ENCODE measurements at regions not wholly inside any gene's neighbourhood (a gene's known extent, or its start where the extent isn't known, plus 50 kb on each side); places are given as distances from the start of the nearest gene placed in this dataset.

DNA sequence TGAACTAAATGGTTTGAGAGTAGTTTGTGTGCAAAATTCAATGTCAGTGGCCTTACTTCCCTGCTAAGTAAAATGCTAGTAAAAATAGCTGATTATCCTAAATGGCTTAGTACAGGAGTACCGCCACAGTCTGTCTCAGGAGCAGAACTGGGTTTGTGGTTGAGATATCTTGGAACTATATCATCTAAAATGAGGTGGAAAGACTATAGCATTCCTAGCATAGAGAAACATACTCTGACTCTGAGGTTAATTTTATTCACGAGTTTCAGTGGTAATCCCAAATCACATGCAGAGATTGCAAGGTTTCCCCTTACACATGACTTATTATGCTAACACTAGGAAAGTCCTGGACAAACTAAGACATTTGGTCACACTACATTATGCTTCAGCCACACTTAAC, 70.4 kb downstream of the OR13H1 start:
- ChIA-PET CTCF (no interaction called here), RAD21 (ENCODE audit: low non-redundant PET in 1 of 2, low total read pairs in 2 of 2, uncharacterized antibody in 2 of 2, unreplicated experiment in 2 of 2) (no interaction called here), POLR2A (no interaction called here)
- Histone ChIP-seq H3K4me1 (ENCODE audit: control insufficient read depth in 1 of 2, insufficient read depth in 2 of 2, low read length in 2 of 2) (no peaks in the 10 kb centered on the region), H3K4me2 (ENCODE audit: low read length) (no peak overlapping the region), H2AFZ (ENCODE audit: low read depth, low read length, poor library complexity, severe bottlenecking) (no peak overlapping the region), H3K9me2 (ENCODE audit: insufficient read depth) (no peaks in the 10 kb centered on the region), H3K27ac (ENCODE audit: low read depth, low read length) (no peak overlapping the region), H3K27me3 (ENCODE audit: insufficient read depth, low read length) (no peaks in the 10 kb centered on the region), H3K36me3 (ENCODE audit: control insufficient read depth in 1 of 2, insufficient read depth in 2 of 2, low read length in 2 of 2) (no peaks in the 10 kb centered on the region), H4K20me1 (ENCODE audit: insufficient read depth) (no peaks in the 10 kb centered on the region), H3K4me3 (replicated peaks in 1 of 2; ENCODE audit: low read depth in 1 of 2, low read length in 2 of 2) (no peak overlapping the region), H3K79me2 (ENCODE audit: insufficient read depth, low read length) (no peaks in the 10 kb centered on the region), H3K9me3 (ENCODE audit: control insufficient read depth in 1 of 2, insufficient read depth in 1 of 2, low read depth in 1 of 2, low read length in 2 of 2) (no peaks in the 10 kb centered on the region), H3K9ac (ENCODE audit: low read length) (no peak overlapping the region)
- ATAC-seq (no peak), DNase-seq (ENCODE audit: low read depth, low spot score) (no peak)
- TF ChIP-seq TCF7L2 (IDR thresholded peaks at IDR 0.05; ENCODE audit: borderline replicate concordance, extremely low read depth, insufficient read depth, insufficient read length) (no peak), YY1 (IDR thresholded peaks at IDR 0.05; ENCODE audit: extremely low read depth, insufficient replicate concordance, low read depth, low read length) (no peak), CEBPB (IDR thresholded peaks at IDR 0.05; ENCODE audit: low read depth) (no peak)
- TF ChIP-seq, protein P1, sequence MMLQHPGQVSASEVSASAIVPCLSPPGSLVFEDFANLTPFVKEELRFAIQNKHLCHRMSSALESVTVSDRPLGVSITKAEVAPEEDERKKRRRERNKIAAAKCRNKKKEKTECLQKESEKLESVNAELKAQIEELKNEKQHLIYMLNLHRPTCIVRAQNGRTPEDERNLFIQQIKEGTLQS (IDR thresholded peaks at IDR 0.05): no peak
- no TSS peak for BruUV-seq (replicated peaks)
- intact Hi-C loops (cut with micrococcal nuclease): no loop called here

DNA sequence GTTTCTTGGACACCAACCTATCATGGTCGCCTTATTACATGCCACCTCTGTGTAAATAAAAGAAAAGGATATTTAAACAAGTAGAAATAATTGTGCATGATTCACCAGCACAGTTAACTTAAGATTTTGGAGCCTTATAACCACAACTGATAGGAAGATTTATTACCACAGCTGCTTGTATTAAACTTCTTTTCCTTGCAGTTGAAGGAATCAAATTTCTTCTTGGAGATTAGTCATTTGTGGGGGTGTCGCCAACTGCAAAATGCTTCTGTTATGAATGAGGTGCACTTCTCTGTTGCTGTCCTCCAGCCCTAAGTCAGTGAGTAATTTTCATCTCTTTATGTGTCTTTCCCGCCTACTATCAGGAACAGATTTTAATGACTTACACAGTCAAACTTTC, 73.3 kb downstream of the OR13H1 start:
- H3K9me3 ChIP-seq (ENCODE audit: control insufficient read depth in 1 of 2, insufficient read depth in 1 of 2, low read depth in 1 of 2, low read length in 2 of 2): no peaks in the 10 kb centered on the region
- H3K4me2 ChIP-seq (ENCODE audit: low read length): 0 out of 2 replicates have a peak overlapping the region, but pooled peaks have one; percentile 14
- ATAC-seq (no peak), DNase-seq (ENCODE audit: low read depth, low spot score) (no peak)
- TF ChIP-seq, protein P2, sequence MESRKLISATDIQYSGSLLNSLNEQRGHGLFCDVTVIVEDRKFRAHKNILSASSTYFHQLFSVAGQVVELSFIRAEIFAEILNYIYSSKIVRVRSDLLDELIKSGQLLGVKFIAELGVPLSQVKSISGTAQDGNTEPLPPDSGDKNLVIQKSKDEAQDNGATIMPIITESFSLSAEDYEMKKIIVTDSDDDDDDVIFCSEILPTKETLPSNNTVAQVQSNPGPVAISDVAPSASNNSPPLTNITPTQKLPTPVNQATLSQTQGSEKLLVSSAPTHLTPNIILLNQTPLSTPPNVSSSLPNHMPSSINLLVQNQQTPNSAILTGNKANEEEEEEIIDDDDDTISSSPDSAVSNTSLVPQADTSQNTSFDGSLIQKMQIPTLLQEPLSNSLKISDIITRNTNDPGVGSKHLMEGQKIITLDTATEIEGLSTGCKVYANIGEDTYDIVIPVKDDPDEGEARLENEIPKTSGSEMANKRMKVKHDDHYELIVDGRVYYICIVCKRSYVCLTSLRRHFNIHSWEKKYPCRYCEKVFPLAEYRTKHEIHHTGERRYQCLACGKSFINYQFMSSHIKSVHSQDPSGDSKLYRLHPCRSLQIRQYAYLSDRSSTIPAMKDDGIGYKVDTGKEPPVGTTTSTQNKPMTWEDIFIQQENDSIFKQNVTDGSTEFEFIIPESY (IDR thresholded peaks at IDR 0.05; ENCODE audit: extremely low read depth, insufficient replicate concordance, low read length): no peak
- peak; percentile 19; the same call in 1 of the 2 replicates for TF ChIP-seq FOSL1 (IDR thresholded peaks at IDR 0.05; ENCODE audit: low read depth)
- no peak overlapping the region for H3K27ac ChIP-seq (ENCODE audit: low read depth, low read length)
- CTCF ChIA-PET: no interaction called here
- no peaks in the 10 kb centered on the region for H3K27me3 ChIP-seq (ENCODE audit: insufficient read depth, low read length)
- H3K4me1 ChIP-seq (ENCODE audit: control insufficient read depth in 1 of 2, insufficient read depth in 2 of 2, low read length in 2 of 2): no peaks in the 10 kb centered on the region
- BruUV-seq (replicated peaks): no TSS peak
- H3K9me2 ChIP-seq (ENCODE audit: insufficient read depth): no peaks in the 10 kb centered on the region
- no peak overlapping the region for H2AFZ ChIP-seq (ENCODE audit: low read depth, low read length, poor library complexity, severe bottlenecking)
- intact Hi-C loops (cut with micrococcal nuclease): no loop called here
- H3K9ac ChIP-seq (ENCODE audit: low read length): no peak overlapping the region
- POLR2A ChIA-PET: no interaction called here
- RAD21 ChIA-PET (ENCODE audit: low non-redundant PET in 1 of 2, low total read pairs in 2 of 2, uncharacterized antibody in 2 of 2, unreplicated experiment in 2 of 2): no interaction called here
- H4K20me1 ChIP-seq (ENCODE audit: insufficient read depth): no peaks in the 10 kb centered on the region
- no peak overlapping the region for H3K4me3 ChIP-seq (replicated peaks in 1 of 2; ENCODE audit: low read depth in 1 of 2, low read length in 2 of 2)
- no peaks in the 10 kb centered on the region for H3K79me2 ChIP-seq (ENCODE audit: insufficient read depth, low read length)
- H3K36me3 ChIP-seq (ENCODE audit: control insufficient read depth in 1 of 2, insufficient read depth in 2 of 2, low read length in 2 of 2): no peaks in the 10 kb centered on the region
